EL (cell line): ENCODE measurements at regions not wholly inside any gene's neighbourhood (a gene's known extent, or its start where the extent isn't known, plus 50 kb on each side); places are given as distances from the start of the nearest gene placed in this dataset.

ENCODE experiments used
- DNase-seq: peaks from one replicate; pipeline ENCODE4 v3.0.0-alpha.2; 2016

GRCh38 chr3:109210501-109210900, 74.0 kb downstream of the C3orf85 start:
- no peak for DNase-seq

DNA sequence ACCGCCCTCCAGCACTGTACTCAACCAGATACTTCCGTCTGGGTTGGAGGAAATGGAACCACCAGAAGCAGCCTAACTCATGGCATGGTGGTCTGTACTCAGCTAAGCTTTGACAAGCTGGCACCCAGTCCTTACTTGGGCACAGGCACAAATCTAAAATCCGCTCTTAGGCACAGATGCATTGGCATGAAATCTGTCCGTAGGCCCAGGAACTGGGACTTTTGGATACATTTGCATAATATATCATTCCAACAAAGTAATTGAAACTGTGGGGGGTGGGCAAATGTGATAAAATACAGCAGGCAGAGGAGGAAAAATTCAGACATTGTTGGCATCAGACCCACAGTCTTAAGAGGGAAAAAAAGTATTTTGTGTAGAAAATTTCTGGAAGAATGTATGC, 75.4 kb downstream of the C3orf85 start:
- DNase-seq = no peak

DNA sequence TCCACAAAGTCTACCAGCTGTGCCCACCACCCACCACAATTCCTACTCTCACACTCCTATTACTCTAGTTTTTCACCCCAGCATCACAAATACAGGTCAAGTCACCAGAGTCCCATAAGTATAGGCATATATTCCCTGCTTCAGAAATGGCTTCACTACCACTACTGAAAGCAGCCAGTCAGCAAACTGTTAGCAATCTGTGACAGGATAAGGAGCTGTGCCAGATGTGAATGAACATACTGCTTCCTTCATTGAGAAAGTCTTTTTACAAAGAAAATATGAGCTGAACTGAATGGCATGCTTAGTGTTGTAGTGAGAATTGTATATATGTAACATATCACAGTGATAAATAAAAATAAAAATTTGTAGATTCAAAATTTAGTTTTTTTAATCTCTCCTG, 76.8 kb downstream of the C3orf85 start:
- no peak for DNase-seq

DNA sequence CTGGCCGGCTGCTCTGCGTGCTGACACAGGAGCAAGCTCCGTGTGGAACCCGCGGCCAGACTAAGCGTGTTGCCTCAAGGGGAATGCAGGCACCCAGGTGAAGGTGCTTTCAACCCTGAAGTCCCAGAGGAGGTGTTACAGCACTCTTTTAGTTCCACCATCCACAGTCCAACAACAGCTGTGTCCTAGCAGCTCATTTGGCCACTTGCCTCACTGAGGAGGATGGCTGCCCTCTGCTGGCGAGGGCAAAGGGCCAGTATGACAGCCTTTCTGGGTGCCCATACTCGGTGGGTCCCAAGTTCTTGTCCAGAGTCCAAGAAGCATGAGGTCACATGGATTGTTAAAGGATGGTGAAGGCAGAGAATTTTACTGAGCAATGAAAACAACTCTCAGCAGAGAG, 87.8 kb downstream of the C3orf85 start:
- peak; percentile 39 for DNase-seq

DNA sequence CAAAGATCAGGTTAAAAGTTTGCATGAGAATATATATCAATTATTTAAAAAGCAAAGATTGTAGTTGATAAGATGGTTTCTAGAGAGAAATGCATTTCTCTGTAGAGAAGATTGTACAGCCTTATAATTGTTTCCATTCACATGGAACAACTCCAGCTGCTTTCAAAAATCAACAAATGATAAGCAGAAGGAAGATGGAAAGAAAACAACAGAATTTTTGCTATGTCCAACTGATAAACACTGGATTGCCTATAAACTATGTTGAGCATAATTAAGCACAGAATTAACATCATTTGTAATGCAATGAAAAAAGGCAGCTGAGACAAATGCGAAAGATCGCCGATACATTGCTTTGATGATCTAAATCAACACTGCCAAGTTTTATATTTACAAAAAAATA, 89.0 kb downstream of the C3orf85 start:
- no peak for DNase-seq

GRCh38 chr3:109228391-109229080, 87.8 kb downstream of the DPPA2 start:
- DNase-seq = no peak

DNA sequence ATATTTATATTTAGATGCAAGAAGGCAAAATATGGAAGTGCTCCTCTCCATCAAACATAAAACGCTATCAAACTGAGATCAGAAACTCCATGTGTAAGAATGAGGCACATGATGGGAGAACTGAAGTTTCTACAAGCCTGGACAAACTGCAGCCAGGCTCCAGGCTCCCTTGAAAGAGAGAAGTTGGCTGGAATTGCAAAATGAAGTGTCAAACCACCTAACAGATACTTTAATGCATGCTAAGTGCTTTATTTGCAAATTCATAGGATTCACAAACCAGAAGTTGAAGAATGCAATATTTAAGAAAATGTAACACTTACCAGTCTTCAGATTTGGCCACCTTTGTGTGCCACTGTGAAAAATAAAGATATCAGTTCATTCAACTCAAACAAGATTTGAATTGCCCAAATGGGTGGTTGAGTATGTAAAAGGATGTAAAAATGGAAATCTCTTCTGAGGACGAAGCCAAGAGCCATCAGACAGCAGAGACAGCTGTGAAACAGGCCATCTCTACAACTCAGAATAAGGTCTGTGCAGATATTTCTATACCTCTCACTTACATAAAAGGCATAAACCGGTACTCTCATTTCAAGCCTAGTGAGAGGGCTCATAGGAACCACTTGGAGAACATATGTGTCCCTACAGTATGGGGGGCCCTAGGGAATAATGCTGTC, 87.0 kb downstream of the DPPA2 start:
- no peak for DNase-seq

DNA sequence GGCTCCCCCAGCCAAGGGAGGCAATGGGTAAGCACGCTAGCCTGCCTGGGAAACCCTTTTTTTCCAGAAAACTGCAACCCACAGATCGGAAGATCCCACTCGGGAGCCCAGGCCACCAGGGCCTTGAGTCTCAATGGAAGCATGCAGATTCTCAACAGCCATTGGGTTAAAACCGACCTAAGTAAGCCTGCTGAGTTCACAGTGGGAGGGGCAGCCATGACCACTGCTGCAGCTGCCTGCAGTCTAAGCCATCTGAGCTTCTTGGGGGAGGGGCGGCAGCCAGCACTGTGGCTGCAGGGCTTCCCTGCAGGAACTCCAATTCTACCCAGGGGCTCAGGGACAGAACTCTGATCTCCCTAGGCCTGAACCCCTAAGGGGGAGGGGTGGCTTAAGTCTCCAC, 82.0 kb downstream of the DPPA2 start:
- DNase-seq = no peak

DNA sequence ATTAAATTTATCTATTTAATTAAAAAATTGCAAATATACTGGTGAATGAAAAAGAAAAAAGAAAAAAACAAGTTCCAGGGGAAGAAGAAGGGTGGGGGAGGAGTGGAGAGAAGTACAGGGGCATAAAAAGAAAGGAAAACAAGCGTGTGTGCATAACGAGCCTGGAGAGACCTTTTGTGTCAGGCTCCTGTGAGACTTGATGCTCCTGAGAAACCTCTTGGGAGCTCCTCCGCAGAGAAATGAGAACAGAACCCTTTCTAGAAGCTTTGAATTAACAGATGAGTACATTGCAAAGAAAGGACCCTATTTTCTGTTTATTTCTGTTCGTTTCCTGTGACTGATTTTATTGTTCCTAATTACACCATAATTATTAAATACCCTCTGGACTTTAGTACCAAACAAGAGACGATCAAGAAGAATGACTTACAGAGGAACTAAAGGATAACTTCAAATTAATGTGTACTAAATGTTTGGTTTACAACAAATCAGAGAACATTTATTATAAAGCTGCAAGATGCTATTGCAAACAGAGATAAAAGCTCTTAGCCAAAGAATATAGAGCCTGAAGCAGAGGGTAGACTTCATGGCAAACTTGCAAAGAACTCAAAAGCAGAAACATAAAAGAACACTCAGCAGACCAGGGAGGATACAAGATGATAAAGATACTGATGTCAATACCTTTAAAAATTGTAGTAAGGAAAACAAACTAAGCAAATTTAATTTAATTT, 74.7 kb downstream of the DPPA2 start:
- no peak for DNase-seq

DNA sequence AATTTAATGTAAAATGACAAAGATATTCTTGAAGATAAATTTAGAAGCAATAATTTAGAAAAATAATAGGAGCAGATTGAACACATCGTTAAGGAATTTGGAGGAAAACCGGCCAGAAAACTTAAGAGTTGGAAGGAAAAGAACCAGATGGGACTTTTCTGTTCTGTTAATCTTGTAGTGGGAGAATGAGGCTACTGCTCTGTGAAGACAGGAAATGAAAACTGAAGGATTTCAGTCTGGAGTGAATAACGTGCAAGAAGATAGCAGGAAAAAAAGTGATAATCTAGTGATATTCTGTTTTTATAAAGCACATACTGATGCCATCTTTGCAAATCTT, 74.2 kb downstream of the DPPA2 start:
- no peak for DNase-seq
